HG03095 (cell line): ENCODE measurements at regions not wholly inside any gene's neighbourhood (a gene's known extent, or its start where the extent isn't known, plus 50 kb on each side); places are given as distances from the start of the nearest gene placed in this dataset.

Experiments
- ATAC-seq: cut with Tn5 transposase; IDR thresholded peaks from one replicate; pipeline ENCODE4 v1.9.1; 2021; ENCODE audit warnings: moderate library complexity; ENCODE audit not compliant: unreplicated experiment

- no peak for ATAC-seq
These were observed 502.4 kb downstream of the TMEM182 start for GRCh38 chr2:103264058-103264768.

- no peak for ATAC-seq
These were observed 503.7 kb downstream of the TMEM182 start for GRCh38 chr2:103265521-103265920.

- no peak for ATAC-seq
These were observed 507.1 kb downstream of the TMEM182 start for GRCh38 chr2:103268841-103269498.

GRCh38 chr2:103276869-103277268 lies 515.0 kb downstream of the TMEM182 start:
- ATAC-seq, result no peak

GRCh38 chr2:103284750-103285149 lies 522.9 kb downstream of the TMEM182 start:
- ATAC-seq, result no peak

- ATAC-seq, result no peak
These were observed 523.5 kb downstream of the TMEM182 start for GRCh38 chr2:103285354-103285753.

GRCh38 chr2:103287746-103288145 lies 525.9 kb downstream of the TMEM182 start:
- no peak for ATAC-seq

- no peak for ATAC-seq
These were observed 526.9 kb downstream of the TMEM182 start for GRCh38 chr2:103288696-103289095.

- no peak for ATAC-seq
These were observed 527.4 kb downstream of the TMEM182 start for GRCh38 chr2:103289105-103289725.

GRCh38 chr2:103292573-103292972 lies 530.7 kb downstream of the TMEM182 start:
- no peak for ATAC-seq

- no peak for ATAC-seq
These were observed 531.4 kb downstream of the TMEM182 start for GRCh38 chr2:103293067-103293741.

GRCh38 chr2:103293742-103294077 lies 531.9 kb downstream of the TMEM182 start:
- no peak for ATAC-seq

GRCh38 chr2:103294420-103294819 lies 532.6 kb downstream of the TMEM182 start:
- ATAC-seq, result no peak

GRCh38 chr2:103295591-103295990 lies 533.8 kb downstream of the TMEM182 start:
- ATAC-seq, result no peak

GRCh38 chr2:103324671-103325070 lies 562.8 kb downstream of the TMEM182 start:
- no peak for ATAC-seq

GRCh38 chr2:103327386-103327785 lies 565.6 kb downstream of the TMEM182 start:
- no peak for ATAC-seq

- no peak for ATAC-seq
These were observed 566.1 kb downstream of the TMEM182 start for GRCh38 chr2:103327966-103328365.

GRCh38 chr2:103335403-103335802 lies 573.6 kb downstream of the TMEM182 start:
- ATAC-seq, result no peak

- ATAC-seq, result no peak
These were observed 577.0 kb downstream of the TMEM182 start for GRCh38 chr2:103338819-103339218.

- ATAC-seq, result no peak
These were observed 584.9 kb downstream of the TMEM182 start for GRCh38 chr2:103346780-103347179.

GRCh38 chr2:103353774-103354173 lies 591.9 kb downstream of the TMEM182 start:
- no peak for ATAC-seq

- no peak for ATAC-seq
These were observed 593.5 kb downstream of the TMEM182 start for GRCh38 chr2:103355287-103355686.
